GM10266 (cell line): ENCODE measurements at regions not wholly inside any gene's neighbourhood (a gene's known extent, or its start where the extent isn't known, plus 50 kb on each side); places are given as distances from the start of the nearest gene placed in this dataset.

Experiments
- DNase-seq: peaks from one replicate; pipeline ENCODE4 v3.0.0; 2012; ENCODE audit errors: extremely low spot score
- CTCF ChIP-seq: IDR thresholded peaks from 2 replicates; pipeline ENCODE4 v1.5.1; 2012; ENCODE audit warnings: mild to moderate bottlenecking, low read depth; ENCODE audit not compliant: control insufficient read depth, insufficient read depth; ENCODE audit errors: missing control alignments

DNA sequence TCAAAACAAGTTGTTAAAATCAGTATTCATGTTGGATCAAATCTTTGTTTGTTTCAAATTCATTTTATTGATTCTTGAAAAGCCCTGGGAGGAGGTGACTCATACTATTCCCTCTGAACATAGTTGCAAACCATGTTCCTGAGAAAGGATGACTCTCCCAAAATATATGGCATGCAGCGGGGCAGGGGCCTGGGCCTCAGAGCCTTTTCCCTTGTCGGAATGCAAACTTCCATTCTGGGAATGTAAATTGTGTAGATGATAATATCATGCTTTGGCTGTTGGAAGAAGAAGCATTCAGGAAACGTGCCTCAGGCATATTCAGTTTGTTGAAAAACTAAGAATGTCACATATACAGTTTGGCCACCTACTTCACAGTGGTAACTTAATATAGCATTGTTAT, 242.0 kb downstream of the AUH start:
- TF ChIP-seq CTCF: no peak

DNA sequence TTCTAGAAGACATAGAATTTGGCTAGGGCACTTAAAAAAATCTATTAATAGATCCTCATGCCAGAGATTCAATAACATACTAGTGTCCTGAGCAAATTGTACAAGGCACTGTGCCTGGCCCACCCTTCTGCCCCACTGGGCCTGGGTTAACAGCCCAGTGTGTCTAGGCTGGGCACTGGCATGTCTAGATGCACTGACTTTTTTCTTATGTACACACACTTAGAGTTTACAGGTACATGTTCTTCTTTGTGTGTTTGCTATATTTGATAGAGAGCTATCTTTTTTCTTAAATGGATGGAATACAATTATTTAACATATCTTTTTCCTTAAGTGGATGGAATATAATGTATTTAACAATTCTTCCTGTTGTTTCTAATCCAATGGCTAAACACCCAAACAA, 241.5 kb downstream of the AUH start:
- TF ChIP-seq CTCF: no peak
- no peak for DNase-seq

More for the DNA sequence above, 242.0 kb downstream of the AUH start:
- no peak for DNase-seq

DNA sequence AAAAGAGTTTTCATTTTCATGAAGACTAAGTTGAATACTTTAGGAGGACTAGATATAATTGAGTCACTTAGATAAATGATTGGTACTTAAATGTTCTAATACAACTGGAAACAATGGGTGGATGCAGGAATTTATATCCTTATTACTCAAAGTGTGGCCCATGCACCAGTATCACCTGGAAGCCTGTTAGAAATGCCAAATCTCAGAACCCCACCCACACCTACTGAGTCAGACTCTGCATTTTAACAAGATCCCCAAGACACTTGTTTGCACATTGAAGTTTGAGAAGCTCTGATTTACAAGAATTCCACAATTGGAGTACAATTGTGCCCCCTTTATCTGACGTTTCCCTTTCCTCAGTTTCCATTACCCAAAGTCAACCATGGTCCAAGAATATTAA, 239.0 kb downstream of the AUH start:
- no peak for TF ChIP-seq CTCF
- no peak for DNase-seq

DNA sequence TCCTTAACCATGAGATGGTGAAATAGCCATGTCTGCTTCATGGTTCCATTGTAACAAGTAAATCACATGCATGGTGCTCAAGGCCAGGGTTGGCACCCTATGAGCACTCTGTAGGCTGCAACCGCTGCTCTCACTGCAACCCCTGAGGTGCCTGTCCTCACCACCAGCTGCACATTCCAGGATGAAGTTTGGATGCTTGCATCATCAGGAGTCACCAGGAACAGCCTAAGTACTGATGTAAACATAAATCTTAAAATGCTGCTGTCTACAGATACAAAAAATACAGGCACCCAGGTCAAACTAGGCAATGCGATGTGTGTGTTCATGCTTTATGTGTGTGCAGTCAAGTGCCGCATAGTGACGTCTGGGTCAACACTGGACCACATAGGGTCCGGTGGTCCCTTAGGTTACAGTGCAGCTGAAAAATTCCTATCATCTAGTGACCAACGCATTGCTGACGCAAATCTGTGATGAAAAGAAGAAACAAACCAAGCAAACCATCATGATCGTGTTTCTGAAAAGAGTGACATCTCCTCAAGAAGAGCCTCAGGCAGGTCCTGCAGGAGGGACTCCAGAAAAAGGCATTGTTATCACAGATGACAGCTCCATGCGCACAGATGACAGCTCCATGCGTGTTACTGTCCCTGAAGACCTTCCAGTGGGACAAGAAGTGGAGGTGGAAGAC, 234.8 kb downstream of the AUH start:
- no peak for DNase-seq
- no peak for TF ChIP-seq CTCF

- TF ChIP-seq CTCF: no peak
- DNase-seq: no peak
Observed at GRCh38 chr9:91127653-91128052, 234.1 kb downstream of the AUH start.

DNA sequence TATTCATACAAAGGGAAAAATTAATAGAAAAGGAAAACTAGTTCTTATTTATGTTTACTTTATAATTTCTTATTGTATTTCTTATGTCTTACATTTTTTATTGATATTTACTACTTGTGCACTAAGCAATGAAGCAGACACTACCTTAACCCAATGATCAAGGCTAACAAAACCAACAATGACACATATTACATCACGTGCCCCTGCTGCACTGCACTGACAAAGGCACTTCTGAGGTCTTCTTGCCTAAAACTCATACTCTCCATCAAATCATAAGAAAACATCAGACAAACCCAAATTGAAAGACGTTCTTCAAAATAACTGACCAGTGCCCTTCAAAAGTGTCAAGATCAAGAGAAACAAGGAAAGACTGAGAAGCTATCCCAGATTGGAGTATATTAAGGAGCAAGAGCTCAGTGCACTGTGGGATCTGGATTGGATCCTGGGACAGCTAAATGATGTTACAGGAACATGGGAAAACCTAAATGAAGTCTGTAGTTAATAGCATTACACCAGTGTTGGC, 230.9 kb downstream of the AUH start:
- no peak for TF ChIP-seq CTCF
- DNase-seq: no peak

- no peak for DNase-seq
- TF ChIP-seq CTCF: no peak
Observed at GRCh38 chr9:91131433-91131839, 230.3 kb downstream of the AUH start.
